Subcutaneous abdominal adipose tissue (tissue), 5 donors: ENCODE measurements at regions not wholly inside any gene's neighbourhood (a gene's known extent, or its start where the extent isn't known, plus 50 kb on each side); places are given as distances from the start of the nearest gene placed in this dataset.
"Not testable (repeated sequence)": the region's sequence is repeated elsewhere in the genome, so short reads cannot be mapped to it uniquely, and the experiment has no call there.

Experiments
- H3K27ac ChIP-seq: one replicate; pipeline ENCODE4 v1.7.0; 2013; ENCODE audit warnings: low read depth, mild to moderate bottlenecking, inconsistent platforms, low read length, moderate library complexity
- H3K27me3 ChIP-seq, 5 donors: one replicate each; pipeline ENCODE4 v1.7.0; 2013; ENCODE audit warnings: low read length in 5 of 5, inconsistent platforms in 1 of 5; ENCODE audit not compliant: control insufficient read depth in 5 of 5, insufficient read depth in 4 of 5
- H3K36me3 ChIP-seq, 5 donors: one replicate each; pipeline ENCODE4 v1.7.0; 2013; ENCODE audit warnings: low read length in 5 of 5; ENCODE audit not compliant: control insufficient read depth in 5 of 5, insufficient read depth in 5 of 5
- H3K4me1 ChIP-seq, 5 donors: one replicate each; pipeline ENCODE4 v1.7.0; 2013; ENCODE audit warnings: low read length in 5 of 5, mild to moderate bottlenecking in 3 of 5, moderate library complexity in 1 of 5; ENCODE audit not compliant: control insufficient read depth in 5 of 5, insufficient read depth in 5 of 5
- H3K4me3 ChIP-seq, 5 donors: one replicate each; pipeline ENCODE4 v1.7.0; 2013; ENCODE audit warnings: low read length in 5 of 5, low read depth in 1 of 5
- H3K9ac ChIP-seq, 5 donors: one replicate each; pipeline ENCODE4 v1.7.0; 2013; ENCODE audit warnings: low read length in 5 of 5, mild to moderate bottlenecking in 4 of 5, moderate library complexity in 3 of 5
- H3K9me3 ChIP-seq, 5 donors: one replicate each; pipeline ENCODE4 v1.7.0; 2013; ENCODE audit warnings: low read length in 5 of 5; ENCODE audit not compliant: control insufficient read depth in 5 of 5
- donor health status: healthy.
- donor health status: healthy.
- donor health status: healthy.
- donor health status: healthy.
- donor health status: healthy.

GRCh38 chr7:66497346-66497745, 131.3 kb upstream of the KCTD7 start:
- H3K27ac ChIP-seq, result no peak overlapping the region
- H3K27me3 ChIP-seq, result no peaks in the 10 kb centered on the region
- peaks cover 0 to 17% (median 13%) of the 10 kb centered on the region in 5 donors for H3K4me1 ChIP-seq
- H3K9me3 ChIP-seq, result no peaks in the 10 kb centered on the region
- H3K36me3 ChIP-seq, result no peaks in the 10 kb centered on the region
- H3K9ac ChIP-seq, result no peak overlapping the region
- H3K4me3 ChIP-seq, result no peak overlapping the region

- Histone ChIP-seq H3K9ac (no peak overlapping the region), H3K4me1 (no peaks in the 10 kb centered on the region), H3K27me3 (peaks cover 0 to 8% (median under 1%) of the 10 kb centered on the region in 5 donors), H3K4me3 (no peak overlapping the region), H3K36me3 (no peaks in the 10 kb centered on the region), H3K27ac (no peak overlapping the region), H3K9me3 (no peaks in the 10 kb centered on the region)
These were observed 128.6 kb upstream of the KCTD7 start for GRCh38 chr7:66500087-66500486.

- peaks cover 0 to 17% (median 10%) of the 10 kb centered on the region in 5 donors for H3K27me3 ChIP-seq
- H3K9me3 ChIP-seq, result no peaks in the 10 kb centered on the region
- no peaks in the 10 kb centered on the region for H3K36me3 ChIP-seq
- no peak overlapping the region for H3K27ac ChIP-seq
- no peak overlapping the region for H3K9ac ChIP-seq
- no peak overlapping the region for H3K4me3 ChIP-seq
- H3K4me1 ChIP-seq, result peaks cover 2 to 14% (median 4%) of the 10 kb centered on the region in 5 donors
These were observed 126.2 kb upstream of the KCTD7 start for GRCh38 chr7:66502230-66503035.

GRCh38 chr7:66503036-66503370, 125.7 kb upstream of the KCTD7 start:
- Histone ChIP-seq H3K9ac (no peak overlapping the region), H3K9me3 (no peaks in the 10 kb centered on the region), H3K4me1 (peaks cover 2 to 14% (median 4%) of the 10 kb centered on the region in 5 donors), H3K27ac (no peak overlapping the region), H3K27me3 (peaks cover 0 to 17% (median 10%) of the 10 kb centered on the region in 5 donors), H3K36me3 (no peaks in the 10 kb centered on the region), H3K4me3 (no peak overlapping the region)

GRCh38 chr7:66503551-66504031, 125.1 kb upstream of the KCTD7 start:
- H3K36me3 ChIP-seq, result no peaks in the 10 kb centered on the region
- H3K4me3 ChIP-seq, result no peak overlapping the region
- H3K9me3 ChIP-seq, result no peaks in the 10 kb centered on the region
- H3K4me1 ChIP-seq, result peaks cover 2 to 14% (median 4%) of the 10 kb centered on the region in 5 donors
- H3K9ac ChIP-seq, result no peak overlapping the region
- H3K27me3 ChIP-seq, result peaks cover 0 to 17% (median 10%) of the 10 kb centered on the region in 5 donors
- H3K27ac ChIP-seq, result no peak overlapping the region

- Histone ChIP-seq H3K36me3 (no peaks in the 10 kb centered on the region), H3K9me3 (no peaks in the 10 kb centered on the region), H3K4me1 (peaks cover 2 to 14% (median 4%) of the 10 kb centered on the region in 5 donors), H3K9ac (no peak overlapping the region), H3K4me3 (no peak overlapping the region), H3K27me3 (peaks cover 0 to 17% (median 10%) of the 10 kb centered on the region in 5 donors), H3K27ac (no peak overlapping the region)
These were observed 124.5 kb upstream of the KCTD7 start for GRCh38 chr7:66504131-66504530.

GRCh38 chr7:66505009-66505408, 123.7 kb upstream of the KCTD7 start:
- Histone ChIP-seq H3K4me3 (no peak overlapping the region), H3K27me3 (peaks cover 0 to 17% (median 10%) of the 10 kb centered on the region in 5 donors), H3K4me1 (peaks cover 2 to 14% (median 4%) of the 10 kb centered on the region in 5 donors), H3K9ac (no peak overlapping the region), H3K9me3 (no peaks in the 10 kb centered on the region), H3K27ac (no peak overlapping the region), H3K36me3 (no peaks in the 10 kb centered on the region)

- Histone ChIP-seq H3K4me1 (peaks cover 2 to 14% (median 4%) of the 10 kb centered on the region in 5 donors), H3K36me3 (no peaks in the 10 kb centered on the region), H3K27me3 (peaks cover 0 to 17% (median 10%) of the 10 kb centered on the region in 5 donors), H3K9ac (peak overlapping the region in 1 of 5 donors; percentile 25), H3K9me3 (no peaks in the 10 kb centered on the region), H3K27ac (no peak overlapping the region), H3K4me3 (peak overlapping the region in 4 of 5 donors; percentile 38 to 51 (median 48))
These were observed 122.9 kb upstream of the KCTD7 start for GRCh38 chr7:66505531-66506451.

- H3K36me3 ChIP-seq, H3K27ac ChIP-seq, H3K9ac ChIP-seq, H3K4me3 ChIP-seq, H3K9me3 ChIP-seq: not testable (repeated sequence)
- Histone ChIP-seq H3K4me1 (peaks cover 2 to 14% (median 4%) of the 10 kb centered on the region in 5 donors), H3K27me3 (peaks cover 0 to 17% (median 10%) of the 10 kb centered on the region in 5 donors)
These were observed 122.0 kb upstream of the KCTD7 start for GRCh38 chr7:66506703-66507102.
